GM19438 (cell line): ENCODE measurements at regions not wholly inside any gene's neighbourhood (a gene's known extent, or its start where the extent isn't known, plus 50 kb on each side); places are given as distances from the start of the nearest gene placed in this dataset.
"Not testable (repeated sequence)": the region's sequence is repeated elsewhere in the genome, so short reads cannot be mapped to it uniquely, and the experiment has no call there.

Experiments
- ATAC-seq: cut with Tn5 transposase; IDR thresholded peaks from one replicate; pipeline ENCODE4 v1.9.1; 2021; ENCODE audit warnings: low read depth; ENCODE audit not compliant: unreplicated experiment

DNA sequence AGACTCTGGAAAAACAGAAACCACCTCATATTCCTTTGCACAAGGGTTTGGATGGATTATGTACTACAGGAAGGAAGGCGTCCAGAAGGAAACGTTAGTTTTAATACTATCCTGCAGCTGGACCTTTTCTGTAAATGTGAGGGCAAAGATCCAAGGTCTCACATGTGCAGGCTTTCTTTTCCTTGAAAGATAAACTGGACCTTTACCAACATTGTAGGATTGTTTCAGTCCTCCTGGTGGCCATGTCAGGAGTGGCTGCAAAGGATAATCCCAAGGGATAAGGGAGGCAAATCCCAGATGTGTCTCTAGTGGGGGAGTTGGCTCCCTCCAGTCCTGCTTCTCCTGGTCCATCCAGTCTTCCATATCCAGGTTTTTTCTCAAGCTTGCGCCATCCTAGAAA, 397.5 kb downstream of the HTR1A start:
- no peak for ATAC-seq

GRCh38 chr5:63563008-63563917, 399.0 kb downstream of the HTR1A start:
- no peak for ATAC-seq

DNA sequence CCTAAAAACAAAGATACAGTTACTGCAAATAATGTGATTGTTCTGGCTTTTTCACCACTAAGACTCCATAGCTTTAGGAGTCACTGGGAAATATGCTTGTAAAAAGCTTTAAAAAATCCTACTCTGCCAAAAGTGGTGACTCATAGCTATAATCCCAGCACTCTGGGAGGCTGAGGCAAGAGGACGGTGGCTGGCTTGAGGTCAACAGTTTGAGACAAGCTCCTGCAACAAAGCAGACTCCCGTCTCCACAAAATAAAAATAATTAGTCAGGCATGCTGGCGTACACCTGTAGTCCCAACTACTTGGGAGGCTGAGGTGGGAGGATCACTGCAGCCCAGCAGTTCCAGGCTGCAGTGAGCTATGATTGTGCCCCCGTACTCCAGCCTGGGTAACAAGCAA, 406.4 kb downstream of the HTR1A start:
- ATAC-seq: no peak

DNA sequence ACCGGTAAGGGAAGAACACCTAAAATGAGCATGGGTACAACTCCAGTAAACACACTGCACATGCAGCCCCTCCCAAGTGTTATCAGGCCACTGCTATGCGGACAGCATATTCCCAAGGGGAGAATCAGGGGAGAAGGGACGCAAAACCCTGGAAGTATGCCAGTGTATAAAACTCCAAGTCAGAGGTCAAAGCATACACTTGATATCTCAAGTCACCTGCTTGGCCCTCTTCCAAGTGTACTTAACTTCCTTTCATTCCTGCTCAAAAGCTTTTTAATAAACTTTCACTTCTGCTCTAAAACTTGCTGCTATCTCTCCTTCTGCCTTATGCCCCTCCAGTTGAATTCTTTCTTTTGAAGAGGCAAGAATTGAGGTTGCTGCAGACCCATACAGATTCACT, 408.1 kb downstream of the HTR1A start:
- no peak for ATAC-seq

- no peak for ATAC-seq
Measured at GRCh38 chr5:63553073-63553472, 409.2 kb downstream of the HTR1A start.

- no peak for ATAC-seq
Measured at GRCh38 chr5:63535840-63536602, 426.2 kb downstream of the HTR1A start.

- ATAC-seq: no peak
Measured at GRCh38 chr5:63524281-63524680, 438.0 kb downstream of the HTR1A start.

DNA sequence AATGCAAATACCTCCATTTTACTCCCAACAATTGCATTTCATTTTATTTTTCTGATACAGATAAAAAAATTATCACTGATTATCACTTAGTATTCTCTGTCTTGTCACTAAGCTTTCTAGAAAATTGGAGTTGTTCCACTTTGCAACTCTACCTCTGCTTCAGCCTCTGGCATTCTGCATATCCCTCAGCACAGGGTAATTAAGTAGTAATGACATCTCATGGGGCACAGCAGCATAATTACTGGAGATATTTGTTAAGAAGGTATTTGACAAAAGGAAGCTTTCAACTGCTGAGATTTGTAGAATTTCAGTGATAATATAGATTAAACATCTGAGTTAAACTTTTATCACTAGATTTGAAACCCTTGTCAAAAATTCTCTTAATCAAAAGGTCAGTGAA, 446.2 kb downstream of the HTR1A start:
- ATAC-seq: no peak

DNA sequence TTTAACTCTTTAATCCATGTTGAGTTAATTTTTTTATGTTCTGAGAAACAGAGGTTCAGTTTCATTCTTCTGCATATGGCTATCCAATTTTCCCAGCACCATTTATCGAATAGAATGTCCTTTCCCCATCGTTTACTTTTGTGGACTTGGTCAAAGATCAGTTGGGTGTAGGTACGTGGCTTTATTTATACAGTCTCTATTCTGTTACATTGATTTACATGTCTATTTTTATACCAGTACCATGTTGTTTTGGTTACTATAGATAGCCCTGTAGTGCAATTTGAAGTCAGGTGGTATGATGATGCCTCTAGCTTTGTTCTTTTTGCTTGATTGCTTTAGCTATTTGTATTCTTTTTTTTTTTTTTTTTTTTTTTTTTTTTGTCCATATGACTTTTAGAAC, 462.0 kb downstream of the HTR1A start:
- ATAC-seq: no peak

GRCh38 chr5:63495225-63495624, 467.0 kb downstream of the HTR1A start:
- no peak for ATAC-seq

DNA sequence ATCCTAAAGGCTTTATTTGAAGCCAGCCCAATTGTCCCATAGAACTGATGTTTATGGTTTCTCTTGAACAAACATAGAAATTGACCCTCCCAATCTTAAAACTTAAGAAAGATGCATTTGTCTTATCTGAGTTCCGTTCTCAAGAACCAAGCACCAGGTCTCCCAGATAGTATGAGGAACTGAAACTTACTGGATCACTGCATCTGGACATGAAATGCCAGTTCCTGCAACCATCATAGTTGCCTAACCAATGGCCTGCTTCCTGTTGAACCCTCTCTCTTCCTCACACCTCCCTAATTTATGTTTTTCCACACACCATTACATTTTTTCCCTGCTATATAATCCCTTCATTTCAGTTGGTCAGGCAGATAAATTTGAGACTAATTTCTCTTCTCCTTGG, 478.9 kb downstream of the HTR1A start:
- ATAC-seq: no peak

DNA sequence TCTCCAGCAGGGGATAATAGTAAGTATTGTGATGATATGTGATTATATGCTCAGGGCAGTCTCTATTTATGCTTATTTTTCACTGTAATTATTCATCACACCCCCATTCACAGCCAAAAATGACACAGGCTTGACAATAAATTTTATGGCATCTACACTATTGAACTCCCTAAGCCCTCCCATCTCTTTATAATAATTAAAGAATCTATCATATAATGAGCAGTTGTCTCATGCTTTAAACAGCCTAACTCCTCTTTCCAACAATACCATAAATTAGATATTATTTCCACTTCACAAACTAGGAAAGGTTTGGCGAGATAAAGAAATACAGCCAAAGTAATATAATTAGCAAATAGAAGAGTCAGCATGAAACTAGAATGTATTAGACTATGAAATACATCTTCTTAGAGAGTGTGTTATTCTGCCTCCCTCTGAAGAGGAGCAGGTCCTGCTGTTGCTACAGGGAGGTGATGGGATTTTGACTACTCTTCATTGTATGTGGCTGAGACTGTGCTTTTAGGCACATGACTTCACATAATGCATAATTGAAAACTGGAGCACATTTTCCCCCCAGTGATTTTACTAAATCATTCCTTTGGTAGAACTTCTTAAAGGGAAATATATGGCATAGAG, 488.8 kb downstream of the HTR1A start:
- ATAC-seq: no peak

DNA sequence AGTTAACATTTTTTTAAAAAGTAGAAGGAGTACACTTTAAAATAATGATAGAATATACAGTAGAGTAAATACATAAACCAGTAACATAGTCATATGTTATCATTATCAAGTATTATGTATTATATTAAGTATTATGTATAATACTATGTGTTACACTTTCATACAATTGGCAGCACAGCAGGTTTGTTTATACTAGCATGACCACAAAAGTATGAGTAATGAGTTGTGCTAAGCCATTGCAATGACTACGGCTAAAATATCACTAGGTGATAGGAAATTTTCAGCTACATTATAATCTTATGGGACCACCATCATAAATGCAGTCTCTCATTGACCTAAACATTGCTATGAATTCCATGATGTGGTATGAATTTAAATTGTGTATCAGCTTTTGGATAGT, 506.0 kb downstream of the HTR1A start:
- ATAC-seq: no peak

DNA sequence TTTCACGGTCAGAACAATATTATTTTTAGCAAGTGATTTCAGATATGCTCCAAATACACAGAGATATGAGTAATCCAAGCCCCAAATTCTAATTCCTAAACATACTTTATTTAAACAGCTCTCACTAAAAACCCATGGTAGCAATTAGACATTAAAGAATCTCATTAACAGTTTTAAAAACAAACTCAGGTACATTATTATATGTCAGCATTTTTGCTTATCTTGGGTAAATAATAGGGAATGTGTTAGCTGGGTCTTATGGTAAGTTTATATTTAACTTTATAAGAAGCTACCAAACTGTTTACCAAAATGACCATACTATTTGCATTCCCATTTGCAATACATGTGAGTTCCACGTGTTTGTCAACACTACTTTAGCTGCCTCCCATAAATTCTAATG, 511.1 kb downstream of the HTR1A start:
- no peak for ATAC-seq

- ATAC-seq: no peak
Measured at GRCh38 chr5:63439537-63439936, 522.7 kb downstream of the HTR1A start.

- no peak for ATAC-seq
Measured at GRCh38 chr5:63409737-63410136, 552.5 kb downstream of the HTR1A start.

DNA sequence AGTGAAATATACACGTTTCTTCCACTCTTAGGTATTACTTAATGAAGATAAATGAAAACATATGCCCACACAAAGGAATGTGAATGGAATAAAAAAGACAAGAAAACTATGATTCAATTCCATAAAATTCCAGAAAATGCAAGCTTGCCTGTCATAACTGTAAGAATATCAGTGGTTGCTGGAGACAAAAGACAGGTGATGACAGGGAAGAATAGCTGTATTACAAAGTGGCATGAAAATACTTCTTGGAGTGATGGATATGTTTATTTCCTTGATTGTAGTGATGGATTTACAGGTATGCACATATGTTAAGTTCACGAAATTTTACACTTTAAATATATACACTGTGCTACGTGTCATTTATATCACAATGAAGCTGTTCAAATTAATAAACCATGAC, 553.3 kb downstream of the HTR1A start:
- ATAC-seq: no peak

- peak; percentile 77 for ATAC-seq
Measured at GRCh38 chr5:63401436-63402046, 560.7 kb downstream of the HTR1A start.

- ATAC-seq: no peak
Measured at GRCh38 chr5:63400079-63400478, 562.2 kb downstream of the HTR1A start.

DNA sequence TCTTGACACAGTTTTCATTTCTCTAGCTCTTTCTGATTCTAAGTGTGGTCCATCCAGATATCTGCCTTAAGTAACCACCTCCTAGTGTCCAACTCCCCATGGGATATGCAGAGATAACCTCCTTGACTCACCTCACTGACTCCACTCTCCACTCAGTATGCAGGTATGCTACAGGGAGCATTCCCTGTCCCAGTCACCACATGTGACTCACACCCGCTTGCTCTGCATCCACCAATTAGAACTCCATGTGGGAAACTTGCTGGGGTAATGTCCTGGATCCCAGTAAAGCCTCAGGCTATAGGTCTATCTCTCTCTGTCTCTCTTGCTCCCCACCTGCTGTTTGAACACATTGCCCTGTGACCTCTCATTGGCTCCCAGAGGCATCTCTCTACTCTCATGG, 563.9 kb downstream of the HTR1A start:
- ATAC-seq: no peak

DNA sequence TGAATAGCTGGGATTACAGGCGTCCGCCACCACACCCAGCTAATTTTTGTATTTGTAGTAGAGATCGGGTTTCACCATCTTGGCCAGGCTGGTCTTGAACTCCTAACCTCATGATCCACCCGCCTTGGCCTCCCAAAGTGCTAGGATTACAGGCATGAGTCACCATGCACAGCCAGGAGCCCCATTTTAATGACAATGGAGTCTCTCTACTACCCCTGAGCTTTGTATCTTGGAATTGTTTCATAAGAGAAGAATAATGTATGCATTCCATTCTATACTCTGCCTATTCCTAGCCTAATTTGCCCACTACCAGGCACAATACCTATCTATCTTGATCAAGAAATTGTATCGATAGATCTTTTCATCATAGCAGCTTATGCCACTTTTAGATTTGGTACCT, 574.1 kb downstream of the HTR1A start:
- ATAC-seq: not testable (repeated sequence)
